ENCODE measurements at regions not wholly inside any gene's neighbourhood (a gene's known extent, or its start where the extent isn't known, plus 50 kb on each side); places are given as distances from the start of the nearest gene placed in this dataset.

GRCh38 chr1:17913326-17914115 lies 158.4 kb downstream of the ACTL8 start:
- H3K4me3 Mint-ChIP-seq, result no peak overlapping the region
- H3K27ac Mint-ChIP-seq, result no peak overlapping the region
- H3K4me1 Mint-ChIP-seq, result no peaks in the 10 kb centered on the region
- H3K27me3 Mint-ChIP-seq (ENCODE audit: low read depth), result peaks cover 82% of the 10 kb centered on the region
- TF ChIP-seq CTCF (IDR thresholded peaks at IDR 0.05; ENCODE audit: unreplicated experiment), result no peak
- H3K9me3 Mint-ChIP-seq, result no peaks in the 10 kb centered on the region
- DNase-seq (ENCODE audit: low spot score in 2 of 2, unreplicated experiment in 2 of 2), result no peak
- H3K36me3 Mint-ChIP-seq, result no peaks in the 10 kb centered on the region

- Mint-ChIP-seq H3K27me3 (ENCODE audit: low read depth) (peaks cover 79% of the 10 kb centered on the region), H3K27ac (no peak overlapping the region), H3K9me3 (no peaks in the 10 kb centered on the region), H3K4me1 (no peaks in the 10 kb centered on the region), H3K36me3 (no peaks in the 10 kb centered on the region), H3K4me3 (no peak overlapping the region)
- no peak for DNase-seq (ENCODE audit: low spot score in 2 of 2, unreplicated experiment in 2 of 2)
- TF ChIP-seq CTCF (IDR thresholded peaks at IDR 0.05; ENCODE audit: unreplicated experiment), result no peak
Observed at GRCh38 chr1:17914131-17914530, 159.0 kb downstream of the ACTL8 start.

GRCh38 chr1:17914987-17915386 lies 159.9 kb downstream of the ACTL8 start:
- peaks cover 74% of the 10 kb centered on the region for H3K27me3 Mint-ChIP-seq (ENCODE audit: low read depth)
- H3K36me3 Mint-ChIP-seq, result no peaks in the 10 kb centered on the region
- H3K4me1 Mint-ChIP-seq, result no peaks in the 10 kb centered on the region
- no peak overlapping the region for H3K27ac Mint-ChIP-seq
- TF ChIP-seq CTCF (IDR thresholded peaks at IDR 0.05; ENCODE audit: unreplicated experiment), result no peak
- H3K4me3 Mint-ChIP-seq, result no peak overlapping the region
- DNase-seq (ENCODE audit: low spot score in 2 of 2, unreplicated experiment in 2 of 2), result no peak
- H3K9me3 Mint-ChIP-seq, result no peaks in the 10 kb centered on the region

- H3K27me3 Mint-ChIP-seq (ENCODE audit: low read depth), result peaks cover 68% of the 10 kb centered on the region
Observed at GRCh38 chr1:17915511-17916197, 160.5 kb downstream of the ACTL8 start.

GRCh38 chr1:17916702-17917101 lies 161.6 kb downstream of the ACTL8 start:
- no peak overlapping the region for H3K27ac Mint-ChIP-seq
- H3K27me3 Mint-ChIP-seq (ENCODE audit: low read depth), result peaks cover 64% of the 10 kb centered on the region

More at GRCh38 chr1:17915511-17916197, 160.5 kb downstream of the ACTL8 start:
- Mint-ChIP-seq H3K27ac (no peak overlapping the region), H3K36me3 (no peaks in the 10 kb centered on the region), H3K9me3 (no peaks in the 10 kb centered on the region), H3K4me3 (no peak overlapping the region), H3K4me1 (no peaks in the 10 kb centered on the region)
- DNase-seq (ENCODE audit: low spot score in 2 of 2, unreplicated experiment in 2 of 2), result no peak
- TF ChIP-seq CTCF (IDR thresholded peaks at IDR 0.05; ENCODE audit: unreplicated experiment), result no peak

More at GRCh38 chr1:17916702-17917101, 161.6 kb downstream of the ACTL8 start:
- no peak overlapping the region for H3K4me3 Mint-ChIP-seq
- H3K4me1 Mint-ChIP-seq, result no peaks in the 10 kb centered on the region
- TF ChIP-seq CTCF (IDR thresholded peaks at IDR 0.05; ENCODE audit: unreplicated experiment), result no peak
- no peaks in the 10 kb centered on the region for H3K36me3 Mint-ChIP-seq
- DNase-seq (ENCODE audit: low spot score in 2 of 2, unreplicated experiment in 2 of 2), result no peak
- no peaks in the 10 kb centered on the region for H3K9me3 Mint-ChIP-seq

Measured in mesothelial cell of epicardium (in vitro differentiated cells).